ENCODE measurements at regions not wholly inside any gene's neighbourhood (a gene's known extent, or its start where the extent isn't known, plus 50 kb on each side); places are given as distances from the start of the nearest gene placed in this dataset.
A peak's percentile ranks its signal among the peaks of the same experiment; 100 is the strongest.
"Not testable (repeated sequence)": the region's sequence is repeated elsewhere in the genome, so short reads cannot be mapped to it uniquely, and the experiment has no call there.

DNA sequence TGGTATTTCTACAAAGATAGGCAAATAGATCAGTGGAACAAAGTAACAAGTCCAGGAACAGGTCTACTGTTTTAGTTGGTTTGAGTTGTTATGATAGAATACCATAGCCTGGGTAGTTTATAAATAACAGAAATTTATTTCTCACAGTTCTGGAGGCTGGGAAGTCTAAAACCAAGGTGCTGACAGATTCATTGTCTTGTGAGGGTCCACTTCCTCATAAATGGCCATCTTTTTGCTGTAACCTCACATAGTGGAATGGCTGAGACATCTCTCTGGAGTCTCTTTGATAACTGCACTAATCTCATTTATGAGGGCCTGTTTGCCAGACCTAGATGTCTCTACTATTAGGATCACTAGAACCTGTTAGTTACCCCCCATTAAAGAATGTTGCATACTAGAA, 152.3 kb upstream of the MYRIP start:
- DNase-seq = no peak

DNA sequence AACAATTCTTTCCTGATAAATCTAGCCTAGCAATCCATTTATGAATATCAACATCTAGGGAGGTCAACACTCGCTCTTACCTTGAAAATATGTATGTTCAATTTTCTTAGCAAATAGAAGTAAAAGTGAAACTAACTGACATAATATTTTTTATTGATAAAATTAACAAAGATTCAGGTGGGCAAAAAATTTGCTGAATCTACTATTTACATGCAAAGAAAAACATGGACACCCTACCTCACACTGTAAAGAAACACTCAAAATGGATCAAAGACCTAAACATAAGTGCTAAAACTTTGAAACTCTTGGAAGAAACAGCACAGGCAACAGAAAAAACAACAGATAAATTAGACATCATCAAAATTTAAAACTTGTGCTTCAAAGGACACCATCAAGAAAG, 151.6 kb upstream of the MYRIP start:
- DNase-seq = no peak

DNA sequence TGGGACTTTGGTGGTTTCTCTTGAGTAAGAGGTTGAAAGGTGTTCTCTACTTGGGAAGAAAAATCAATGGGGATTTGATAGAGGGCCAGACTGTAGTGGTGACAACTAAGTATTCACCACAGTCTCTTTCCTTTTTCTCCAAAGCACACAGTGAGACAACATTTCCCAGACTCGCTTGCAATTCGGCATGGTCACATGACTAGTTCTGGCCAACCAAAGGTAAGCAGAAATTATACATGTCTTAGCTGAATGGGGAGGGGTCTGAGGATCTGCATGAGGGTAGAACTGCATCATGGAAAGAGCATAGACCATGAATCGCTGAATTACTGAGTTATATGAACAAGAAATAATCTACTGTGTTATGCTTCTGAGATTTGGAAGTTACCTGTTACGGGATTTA, 144.5 kb upstream of the MYRIP start:
- DNase-seq = no peak

DNA sequence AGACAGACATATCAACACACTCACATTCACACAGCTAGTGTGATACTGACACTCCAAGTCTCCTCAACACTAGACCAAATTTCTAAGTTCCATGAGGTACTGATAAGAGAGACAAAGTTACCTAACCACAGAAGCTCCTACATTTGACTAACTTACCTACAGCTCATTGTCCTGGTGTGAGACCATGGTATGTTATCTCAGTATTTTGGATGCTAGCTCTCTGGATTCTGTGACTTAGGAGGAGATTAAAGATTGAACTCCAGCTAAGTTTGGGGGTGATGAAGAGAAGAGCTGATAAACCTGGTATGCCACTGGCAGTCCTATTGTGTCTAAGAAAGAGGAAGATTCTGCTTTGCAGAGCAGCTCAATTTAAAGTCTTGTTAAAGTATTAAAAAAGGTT, 144.0 kb upstream of the MYRIP start:
- DNase-seq = peak; percentile 27

DNA sequence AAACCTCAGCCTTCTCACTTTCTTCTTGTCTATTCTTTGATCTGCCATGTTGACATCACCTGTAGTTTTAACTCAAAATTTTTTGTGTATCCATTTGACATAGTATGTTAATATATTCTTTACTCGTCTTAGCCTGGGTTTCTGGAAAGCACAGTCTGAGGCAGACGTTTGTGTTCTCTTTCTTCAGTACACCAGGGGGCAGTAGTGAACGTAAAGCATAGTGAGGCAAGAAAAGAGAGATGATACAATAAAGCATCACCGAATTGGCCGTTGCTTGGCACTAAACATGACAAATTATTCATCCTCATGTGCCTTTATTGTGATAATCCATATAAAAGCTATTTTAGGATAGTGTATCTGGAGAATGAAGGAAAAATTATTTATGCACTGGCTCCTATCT, 141.0 kb upstream of the MYRIP start:
- peak; percentile 87 for DNase-seq

DNA sequence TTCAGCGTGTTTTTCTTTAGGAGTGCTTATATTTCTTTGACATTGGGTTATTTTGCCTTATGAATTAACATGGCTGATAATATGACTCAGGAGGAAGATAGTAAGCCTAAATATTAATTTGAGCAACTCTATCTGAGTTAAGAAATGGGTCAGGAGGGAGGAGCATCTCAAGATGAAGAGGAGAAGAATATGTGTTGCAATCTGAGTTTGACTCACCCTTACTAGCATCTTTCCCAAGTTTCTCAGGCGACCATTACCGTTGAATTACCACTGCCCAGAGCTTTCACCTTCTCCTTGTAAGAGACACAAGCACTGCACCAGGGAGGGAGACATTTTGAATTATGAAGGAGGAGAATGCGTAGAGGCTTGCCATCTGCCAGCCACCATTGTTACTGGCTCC, 138.3 kb upstream of the MYRIP start:
- no peak for DNase-seq

DNA sequence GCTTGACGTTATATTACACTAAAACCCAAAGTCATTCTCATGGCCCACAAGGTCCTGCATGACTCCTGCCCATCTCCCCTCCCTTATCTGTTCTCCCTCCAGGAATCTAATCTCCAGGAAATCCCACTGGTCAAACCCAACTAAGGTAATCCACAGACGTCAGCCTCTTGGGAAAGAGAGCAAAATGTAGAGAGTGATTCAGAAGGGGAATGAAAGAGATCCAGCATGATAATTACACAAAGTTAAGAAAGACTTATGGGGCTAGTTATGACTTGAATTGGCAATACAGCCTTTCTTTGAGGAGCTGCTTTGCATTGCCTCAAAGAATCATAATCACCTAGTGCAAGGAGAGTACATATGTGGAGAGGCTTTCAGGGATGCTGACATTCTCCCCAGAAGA, 137.8 kb upstream of the MYRIP start:
- no peak for DNase-seq

DNA sequence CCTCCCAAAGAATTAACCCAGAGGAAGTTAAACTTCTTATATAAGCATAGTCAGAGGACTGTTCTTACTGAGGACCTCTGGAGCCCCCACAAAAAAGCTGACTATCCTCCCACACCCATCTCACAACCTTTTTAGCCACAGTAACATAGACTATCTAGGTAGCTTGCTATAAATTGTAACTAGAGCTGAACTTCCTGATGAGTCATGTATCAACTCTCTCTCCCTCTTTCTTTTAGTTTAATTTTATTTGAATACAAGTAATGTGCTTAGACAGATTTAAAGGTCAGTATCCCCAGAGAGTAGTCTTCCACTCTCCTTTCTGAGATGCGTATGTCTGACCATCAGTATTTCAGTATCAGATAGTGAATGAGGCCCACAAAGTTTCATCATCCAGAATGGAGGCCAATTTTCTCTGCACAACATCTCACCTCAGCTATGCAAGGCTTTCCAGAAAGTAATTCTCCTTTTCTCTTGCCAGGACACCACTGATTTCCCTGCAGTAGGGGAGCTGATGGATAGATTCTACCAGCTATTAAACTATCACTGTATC, 104.0 kb upstream of the MYRIP start:
- DNase-seq = no peak

DNA sequence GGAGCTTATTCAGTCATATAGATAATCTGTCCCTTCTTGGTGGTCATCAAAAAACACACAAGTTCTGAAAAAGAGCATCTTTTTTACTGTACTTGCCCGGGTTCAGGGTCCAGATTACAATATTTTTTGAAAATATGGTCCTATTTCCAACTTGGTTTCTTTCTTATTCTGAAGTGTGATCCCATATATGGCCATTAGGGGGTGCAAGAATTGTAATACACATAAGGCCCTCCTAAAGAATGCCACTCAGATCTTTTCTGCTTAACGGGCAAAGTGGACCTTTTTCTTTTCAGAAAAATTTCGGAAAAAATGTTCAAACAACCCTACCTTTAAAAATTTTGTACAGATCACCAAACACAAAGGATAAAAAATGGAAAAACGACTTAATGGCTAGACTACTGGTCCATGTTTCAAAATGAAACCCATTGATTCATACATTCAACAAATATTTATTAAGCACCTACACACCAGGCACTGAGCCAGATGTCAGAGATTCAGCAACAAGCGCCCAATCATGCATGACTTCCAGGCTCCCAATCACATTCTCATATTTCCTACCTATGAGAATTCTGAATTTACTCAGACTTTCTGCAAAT, 102.0 kb upstream of the MYRIP start:
- peak; percentile 79 for DNase-seq

DNA sequence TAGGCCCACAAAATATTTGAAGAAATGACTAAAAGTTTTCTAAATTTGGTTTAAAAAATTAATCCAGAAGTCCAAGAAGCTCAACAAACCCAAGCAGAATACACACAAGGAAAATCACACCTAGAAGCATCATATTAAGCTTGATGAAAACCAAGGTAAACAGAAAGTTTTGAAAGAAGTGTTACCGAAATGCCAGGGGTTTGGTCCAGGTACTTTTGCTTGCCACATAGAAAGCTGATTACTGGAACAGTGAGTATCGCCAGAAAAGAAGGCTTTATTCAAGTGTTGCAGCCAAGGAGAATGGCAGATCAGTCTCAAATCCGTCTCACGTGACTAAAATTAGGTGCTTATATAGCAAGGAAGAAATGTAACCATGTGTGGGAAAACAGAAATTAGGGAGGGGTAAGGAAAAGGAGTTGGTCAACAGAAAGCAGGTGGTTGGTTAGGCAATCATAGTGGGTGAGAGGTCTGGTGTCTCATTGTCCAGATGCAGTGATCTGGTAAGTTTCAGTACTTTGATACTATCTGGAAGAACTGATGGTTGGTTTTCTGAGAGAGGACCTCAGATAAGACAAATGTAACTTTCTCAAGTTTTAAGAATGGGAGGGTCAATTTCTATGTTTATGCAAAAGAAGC, 96.9 kb upstream of the MYRIP start:
- DNase-seq = peak; percentile 40

DNA sequence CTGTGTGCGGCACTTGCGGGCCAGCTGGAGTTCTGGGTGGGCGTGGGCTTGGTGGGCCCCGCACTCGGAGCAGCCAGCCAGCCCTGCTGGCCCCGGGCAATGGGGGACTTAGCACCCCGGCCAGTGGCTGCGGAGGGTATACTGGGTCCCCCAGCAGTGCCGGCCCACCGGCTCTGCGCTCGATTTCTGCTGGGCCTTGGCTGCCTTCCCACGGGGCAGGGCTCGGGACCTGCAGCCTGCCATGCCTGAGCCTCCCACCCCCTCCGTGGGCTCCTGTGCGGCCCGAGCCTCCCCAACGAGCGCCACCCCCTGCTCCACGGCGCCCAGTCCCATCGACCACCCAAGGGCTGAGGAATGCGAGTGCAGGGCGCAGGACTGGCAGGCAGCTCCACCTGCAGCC, 96.1 kb upstream of the MYRIP start:
- DNase-seq = not testable (repeated sequence)

DNA sequence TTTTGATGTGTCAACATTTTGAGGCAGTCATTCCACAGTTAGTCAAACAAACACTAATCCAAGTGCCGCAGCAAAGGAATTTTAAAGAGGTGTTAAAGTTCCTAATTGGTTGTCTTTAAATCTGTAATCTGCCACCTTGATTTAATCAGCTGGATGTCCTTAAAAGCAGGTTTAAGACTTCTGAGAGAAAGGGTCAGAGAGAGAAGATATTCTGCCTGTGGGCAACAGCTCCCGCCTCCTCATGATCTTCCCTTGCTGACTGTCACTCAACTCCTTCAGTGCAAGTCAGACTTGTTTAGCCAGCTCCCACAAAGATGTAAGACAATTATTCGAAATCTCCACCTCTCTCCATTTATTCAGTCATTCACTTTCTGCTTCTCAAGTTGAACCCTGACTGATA, 92.6 kb upstream of the MYRIP start:
- no peak for DNase-seq

DNA sequence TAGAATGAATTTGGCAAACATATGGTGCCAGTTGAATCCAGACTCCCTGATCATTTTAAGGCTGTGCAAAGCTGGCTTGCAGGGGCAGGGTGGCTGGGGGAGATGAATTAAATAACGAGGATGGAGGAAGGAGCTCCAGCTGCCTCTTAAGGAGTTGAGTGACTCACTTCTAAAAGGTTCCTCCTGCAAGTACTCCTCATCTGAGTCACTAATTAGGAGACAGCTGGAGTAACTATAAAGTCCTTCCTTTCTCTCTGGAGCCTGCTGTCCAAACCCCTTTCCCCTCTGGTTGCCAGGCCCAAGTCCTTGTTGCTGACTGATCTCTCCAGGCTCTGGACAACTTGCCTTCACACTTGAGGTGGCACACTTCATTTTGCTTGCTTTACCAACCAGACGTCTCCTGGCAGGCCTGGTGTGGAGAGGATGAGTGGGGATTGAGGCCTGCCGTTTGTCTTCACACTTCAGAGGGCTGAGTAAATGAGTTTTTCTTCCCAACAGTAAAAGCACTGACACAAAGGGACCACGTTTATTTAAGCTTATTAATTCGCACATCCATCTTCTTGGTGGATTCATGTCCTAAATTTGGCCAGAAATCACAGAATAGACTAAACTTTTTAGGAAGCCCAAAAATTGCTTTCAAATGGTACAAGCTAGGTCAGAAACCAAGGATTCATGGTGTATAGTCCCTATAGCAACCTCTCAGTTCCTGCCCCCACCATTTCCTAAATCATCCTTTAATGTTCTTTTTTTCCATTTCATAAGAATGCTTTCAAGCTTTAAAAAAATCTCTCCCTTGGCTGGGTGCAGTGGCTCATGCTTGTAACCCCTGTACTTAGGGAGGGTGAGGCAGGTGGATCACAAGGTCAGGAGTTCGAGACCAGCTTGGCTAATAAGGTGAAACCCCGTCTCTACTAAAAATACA, 90.5 kb upstream of the MYRIP start:
- no peak for DNase-seq

DNA sequence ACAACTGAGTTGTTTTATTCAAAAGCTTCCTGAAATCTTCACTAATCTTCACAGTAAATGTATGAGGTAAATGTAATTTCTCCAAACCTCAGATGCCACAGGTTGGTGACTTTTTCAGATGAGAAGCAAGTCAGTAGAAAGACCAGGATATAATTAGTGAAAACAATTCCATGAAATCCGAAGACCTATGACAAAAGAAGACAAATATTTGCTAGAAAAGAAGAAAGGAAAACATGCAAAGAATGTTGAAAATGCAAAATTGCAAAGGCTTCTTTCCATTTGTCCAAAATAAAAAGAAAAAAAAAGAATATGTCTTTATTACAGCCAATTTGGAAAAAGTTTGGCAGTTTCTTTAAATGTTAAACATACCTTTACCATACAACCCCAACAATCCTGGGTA, 88.3 kb upstream of the MYRIP start:
- DNase-seq = no peak

DNA sequence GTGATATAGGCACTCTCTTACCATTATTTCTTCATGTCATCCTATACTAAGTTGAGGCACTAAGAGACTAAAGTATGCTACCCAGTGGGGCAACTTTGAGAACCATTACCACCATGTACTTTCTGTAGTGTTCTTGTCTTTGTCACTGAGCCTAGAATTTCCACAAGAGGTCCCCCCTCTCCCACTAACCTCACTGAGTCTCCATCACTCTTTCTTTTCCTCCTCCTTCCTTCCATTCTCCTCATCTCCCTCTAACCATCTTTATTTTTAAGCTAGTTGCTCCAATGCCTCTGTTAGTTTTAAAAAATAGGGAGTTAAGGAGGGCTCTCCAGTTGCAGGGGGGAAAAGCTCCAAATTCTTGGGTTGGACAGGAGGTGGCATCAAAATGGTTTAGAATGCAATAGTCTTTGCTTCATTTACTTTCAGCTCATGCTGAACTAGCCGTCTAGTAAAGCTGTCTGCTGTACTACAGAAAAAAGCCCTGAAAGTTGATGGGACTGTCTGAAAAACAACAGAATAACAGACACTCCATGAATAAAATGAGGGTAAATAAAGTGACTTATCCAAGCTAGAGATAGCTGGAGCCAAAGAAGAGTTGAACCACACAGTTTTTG, 85.1 kb upstream of the MYRIP start:
- peak; percentile 39 for DNase-seq

DNA sequence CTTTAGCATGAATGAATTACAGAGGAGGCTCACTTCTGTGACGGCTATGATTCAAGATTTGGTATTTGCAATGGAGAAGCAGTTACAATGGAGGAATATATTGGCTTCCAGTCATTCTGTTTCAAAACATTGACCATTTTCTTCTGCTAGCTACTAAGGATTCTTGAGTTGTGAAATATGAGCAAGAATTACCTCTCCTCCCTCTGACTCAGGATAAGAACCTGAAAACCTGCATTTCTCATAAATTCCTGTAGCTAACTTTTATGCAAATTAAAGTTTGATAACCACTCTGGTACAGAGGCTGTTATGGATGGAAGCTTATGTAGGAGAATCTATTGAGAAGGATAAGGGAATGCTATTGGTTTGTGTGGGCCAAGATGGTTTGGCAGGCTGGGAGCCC, 84.1 kb upstream of the MYRIP start:
- DNase-seq = no peak

DNA sequence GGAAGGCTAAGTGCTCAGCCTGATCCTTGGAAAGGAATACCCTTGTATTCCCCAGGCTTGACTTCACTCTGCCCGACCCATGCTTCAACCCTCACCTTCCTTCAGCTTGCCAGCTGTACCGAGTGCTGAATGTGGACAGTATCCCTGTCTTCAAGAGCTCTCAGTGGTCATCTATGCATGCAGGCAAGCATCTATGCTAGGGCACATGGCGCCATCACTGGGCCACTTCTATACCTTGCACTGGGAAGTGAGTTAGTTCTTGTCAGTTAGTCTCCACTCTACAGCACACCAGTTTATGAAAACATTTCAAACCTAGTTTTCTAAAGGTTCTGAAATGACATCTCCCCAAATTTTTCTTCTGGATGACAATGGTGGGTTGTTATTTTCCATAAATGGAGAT, 82.0 kb upstream of the MYRIP start:
- DNase-seq = peak; percentile 37

DNA sequence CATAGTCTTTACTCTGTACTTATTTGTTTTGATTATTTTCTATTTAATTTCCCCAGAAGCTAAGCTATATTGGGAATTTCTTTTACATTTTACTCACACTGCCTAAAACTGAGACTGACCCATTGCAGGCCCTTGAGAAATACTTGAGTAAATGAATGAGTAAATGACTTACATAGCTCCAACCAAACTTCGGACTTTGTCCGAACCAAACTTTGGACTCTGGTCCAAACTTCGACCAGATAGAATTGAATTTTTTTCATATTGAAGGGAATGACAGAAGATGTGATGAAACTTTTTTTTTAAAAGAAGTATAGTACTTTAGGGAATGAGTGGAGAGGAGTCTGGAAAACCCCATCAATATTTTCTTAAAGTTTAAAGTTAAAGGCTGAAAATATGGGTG, 75.6 kb upstream of the MYRIP start:
- no peak for DNase-seq

DNA sequence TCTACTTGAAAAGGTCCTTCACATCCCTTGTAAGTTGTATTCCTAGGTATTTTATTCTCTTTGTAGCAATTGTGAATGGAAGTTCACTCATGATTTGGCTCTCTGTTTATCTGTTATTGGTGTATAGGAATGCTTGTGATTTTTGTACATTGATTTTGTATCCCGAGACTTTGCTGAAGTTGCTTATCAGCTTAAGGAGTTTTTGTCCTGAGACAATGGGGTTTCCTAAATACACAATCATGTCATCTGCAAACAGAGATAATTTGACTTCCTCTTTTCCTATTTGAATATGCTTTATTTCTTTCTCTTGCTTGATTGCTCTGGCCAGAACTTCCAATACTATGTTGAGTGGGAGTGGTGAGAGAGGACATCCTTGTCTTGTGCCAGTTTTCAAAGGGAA, 69.8 kb upstream of the MYRIP start:
- not testable (repeated sequence) for DNase-seq

DNA sequence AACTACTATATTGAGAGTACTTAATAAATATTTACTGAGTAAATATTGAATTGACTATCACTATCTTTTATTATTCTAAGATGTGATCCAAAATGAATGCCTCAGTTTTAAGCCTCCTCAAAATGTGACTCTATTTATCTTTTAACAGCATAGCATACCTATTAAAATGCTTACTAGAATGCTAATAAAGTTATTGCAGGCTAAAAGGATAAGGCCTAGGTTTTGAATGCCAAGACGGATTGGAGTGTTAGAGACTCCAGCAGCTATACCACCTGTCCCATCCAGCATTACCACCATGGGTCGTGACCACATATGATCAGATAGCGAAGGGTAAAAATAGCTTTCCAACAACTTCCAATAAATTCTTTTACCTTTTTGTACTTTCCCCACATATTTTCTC, 64.7 kb upstream of the MYRIP start:
- DNase-seq = no peak

DNA sequence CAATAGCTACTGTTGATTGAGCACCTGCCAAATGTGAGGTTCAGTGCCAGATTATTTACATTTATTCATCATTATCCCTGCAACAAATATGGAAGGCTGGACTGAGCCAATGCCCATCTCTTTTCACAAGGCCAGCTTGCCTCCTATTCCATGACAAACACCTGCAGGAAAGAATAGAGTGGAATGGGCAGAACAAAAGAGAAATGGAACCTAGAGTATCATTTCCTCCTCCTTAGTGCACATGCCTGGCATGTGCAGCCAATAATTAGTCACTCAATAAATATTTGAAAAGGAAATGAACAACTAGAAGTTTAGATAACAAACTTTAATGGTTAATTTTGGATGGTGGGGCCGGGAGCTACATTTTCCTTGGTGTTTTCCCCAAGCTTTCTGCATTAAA, 61.4 kb upstream of the MYRIP start:
- no peak for DNase-seq

DNA sequence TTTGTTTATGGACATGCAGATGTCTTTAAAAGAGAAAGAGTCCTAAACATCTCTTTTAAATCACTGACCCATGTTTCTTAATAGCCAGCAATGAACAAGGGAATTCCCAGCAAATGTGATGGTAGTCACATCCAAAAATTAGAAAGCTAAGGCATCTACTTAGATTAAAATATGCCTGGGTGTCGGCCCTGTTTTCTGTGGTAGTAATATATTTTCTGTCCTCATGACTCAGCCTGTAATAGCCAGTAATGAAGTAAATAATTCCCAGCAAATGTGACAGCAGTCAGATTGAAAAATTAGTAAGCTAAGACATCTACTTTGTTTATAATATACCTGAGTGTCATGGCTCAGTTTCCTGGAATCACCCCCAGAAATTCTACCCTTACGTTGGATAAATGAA, 60.6 kb upstream of the MYRIP start:
- no peak for DNase-seq

DNA sequence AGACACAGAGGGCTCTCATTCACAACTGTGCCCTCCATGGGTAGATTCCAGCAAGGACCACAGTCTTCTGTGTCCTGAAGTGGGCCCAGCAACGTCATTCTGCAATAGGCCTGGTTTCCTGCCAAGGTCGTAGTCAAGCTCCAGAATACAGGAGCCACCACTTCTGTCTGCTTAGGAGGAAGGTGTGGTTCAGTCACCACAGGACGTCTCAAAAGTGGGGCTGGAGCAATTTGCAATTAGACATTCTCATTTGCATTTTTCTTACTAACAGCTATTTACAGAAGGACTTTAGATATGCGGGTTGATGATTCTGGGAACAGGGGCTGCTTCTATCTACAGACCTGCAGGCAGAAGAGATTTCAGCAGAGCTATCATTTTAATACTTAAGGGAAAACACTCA, 58.7 kb upstream of the MYRIP start:
- peak; percentile 64 for DNase-seq

DNA sequence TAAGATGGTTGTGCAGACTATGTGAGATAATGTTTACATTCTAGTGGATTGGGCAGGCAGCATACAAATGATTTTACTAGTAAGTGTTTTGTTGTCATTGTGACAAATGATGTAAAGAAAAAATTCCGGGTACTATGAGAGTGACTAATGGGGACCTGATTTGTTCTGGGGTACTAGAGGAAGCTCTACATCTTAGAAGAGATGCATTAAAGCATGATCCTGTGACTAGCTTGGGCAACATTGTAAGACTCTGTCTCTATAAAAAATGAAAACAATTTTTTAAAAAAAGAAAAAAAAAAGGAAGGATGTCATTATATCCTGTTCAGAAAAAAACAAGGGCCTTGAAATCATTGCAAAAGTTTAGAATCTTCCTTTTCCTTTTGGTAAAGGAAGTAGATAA, 58.1 kb upstream of the MYRIP start:
- peak; percentile 16 for DNase-seq

All from hematopoietic multipotent progenitor cell treated with erythropoietin and hydrocortisone succinate and interleukin-3 and kit ligand, for 4 days (in vitro differentiated cells).